ENCODE measurements at regions not wholly inside any gene's neighbourhood (a gene's known extent, or its start where the extent isn't known, plus 50 kb on each side); places are given as distances from the start of the nearest gene placed in this dataset.

GRCh38 chr5:103881560-103881959, 319.0 kb upstream of the NUDT12 start:
- Histone ChIP-seq H3K9me2 (no peaks in the 10 kb centered on the region), H2AFZ (ENCODE audit: low read depth) (no peak overlapping the region), H3K79me2 (ENCODE audit: insufficient read depth) (no peaks in the 10 kb centered on the region), H3K4me1 (ENCODE audit: control insufficient read depth in 1 of 2, insufficient read depth in 2 of 2, low read depth in 1 of 2, low read length in 1 of 2) (0 out of 4 replicates have a peak, but pooled peaks cover 0 to 2% of the 10 kb centered on the region in 2 experiments), H3K9me3 (no peaks in the 10 kb centered on the region), H3K4me2 (no peak overlapping the region), H3K9ac (no peak overlapping the region), H3K36me3 (replicated peaks in 1 of 2; ENCODE audit: control insufficient read depth in 1 of 2, insufficient read depth in 2 of 2, low read length in 1 of 2) (no peaks in the 10 kb centered on the region), H3F3A (replicated peaks; ENCODE audit: insufficient read depth) (no peaks in the 10 kb centered on the region), H3K27me3 (ENCODE audit: insufficient read depth) (no peaks in the 10 kb centered on the region), H3K4me3 (ENCODE audit: low read depth in 2 of 2, low read length in 1 of 2) (no peak overlapping the region), H4K20me1 (ENCODE audit: insufficient read depth) (no peaks in the 10 kb centered on the region), H3K27ac (ENCODE audit: low read depth in 2 of 2, low read length in 1 of 2) (no peak overlapping the region)
- ChIA-PET CTCF (no interaction called here), POLR2A (no interaction called here)
- 92% methylated on average over 1 of the region's 1 CpG for WGBS (ENCODE audit: low lambda C conversion rate)
- no peak for DNase-seq
- no peak for TF ChIP-seq FOSL2 (IDR thresholded peaks at IDR 0.05; ENCODE audit: borderline replicate concordance, low read depth)
- no peak for TF ChIP-seq GABPA (IDR thresholded peaks at IDR 0.05; ENCODE audit: low read depth)
- no peak for TF ChIP-seq FOXJ3 (CRISPR knock-in tag; IDR thresholded peaks at IDR 0.05)
- TF ChIP-seq, protein P1, sequence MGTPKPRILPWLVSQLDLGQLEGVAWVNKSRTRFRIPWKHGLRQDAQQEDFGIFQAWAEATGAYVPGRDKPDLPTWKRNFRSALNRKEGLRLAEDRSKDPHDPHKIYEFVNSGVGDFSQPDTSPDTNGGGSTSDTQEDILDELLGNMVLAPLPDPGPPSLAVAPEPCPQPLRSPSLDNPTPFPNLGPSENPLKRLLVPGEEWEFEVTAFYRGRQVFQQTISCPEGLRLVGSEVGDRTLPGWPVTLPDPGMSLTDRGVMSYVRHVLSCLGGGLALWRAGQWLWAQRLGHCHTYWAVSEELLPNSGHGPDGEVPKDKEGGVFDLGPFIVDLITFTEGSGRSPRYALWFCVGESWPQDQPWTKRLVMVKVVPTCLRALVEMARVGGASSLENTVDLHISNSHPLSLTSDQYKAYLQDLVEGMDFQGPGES (IDR thresholded peaks at IDR 0.05; ENCODE audit: low read depth, low read length) = no peak
- TF ChIP-seq NFIC (IDR thresholded peaks at IDR 0.05; ENCODE audit: borderline replicate concordance) = no peak
- TF ChIP-seq GATA2 (CRISPR knock-in tag; IDR thresholded peaks at IDR 0.05) = no peak
- no peak for TF ChIP-seq TEAD4 (IDR thresholded peaks at IDR 0.05; ENCODE audit: borderline replicate concordance, insufficient read depth)
- TF ChIP-seq USF1 (IDR thresholded peaks at IDR 0.05; ENCODE audit: borderline replicate concordance, low read depth) = no peak
- TF ChIP-seq SIN3A (IDR thresholded peaks at IDR 0.05; ENCODE audit: borderline replicate concordance, low read depth, low read length) = no peak
- TF ChIP-seq RXRA (IDR thresholded peaks at IDR 0.05; ENCODE audit: borderline replicate concordance, low read depth) = no peak
- no peak for TF ChIP-seq USF2 (IDR thresholded peaks at IDR 0.05; ENCODE audit: borderline replicate concordance, low read depth, low read length)
- no peak for TF ChIP-seq RAD21 (IDR thresholded peaks at IDR 0.05; ENCODE audit: low read length)
- TF ChIP-seq, protein P2, sequence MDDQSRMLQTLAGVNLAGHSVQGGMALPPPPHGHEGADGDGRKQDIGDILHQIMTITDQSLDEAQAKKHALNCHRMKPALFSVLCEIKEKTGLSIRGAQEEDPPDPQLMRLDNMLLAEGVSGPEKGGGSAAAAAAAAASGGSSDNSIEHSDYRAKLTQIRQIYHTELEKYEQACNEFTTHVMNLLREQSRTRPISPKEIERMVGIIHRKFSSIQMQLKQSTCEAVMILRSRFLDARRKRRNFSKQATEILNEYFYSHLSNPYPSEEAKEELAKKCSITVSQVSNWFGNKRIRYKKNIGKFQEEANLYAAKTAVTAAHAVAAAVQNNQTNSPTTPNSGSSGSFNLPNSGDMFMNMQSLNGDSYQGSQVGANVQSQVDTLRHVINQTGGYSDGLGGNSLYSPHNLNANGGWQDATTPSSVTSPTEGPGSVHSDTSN (IDR thresholded peaks at IDR 0.05) = no peak
- TF ChIP-seq RFX5 (IDR thresholded peaks at IDR 0.05; ENCODE audit: low read length) = no peak
- no peak for TF ChIP-seq TCF12 (IDR thresholded peaks at IDR 0.05)
- no peak for TF ChIP-seq EP300 (IDR thresholded peaks at IDR 0.05; ENCODE audit: borderline replicate concordance in 1 of 2, low read depth in 1 of 2, low read length in 1 of 2)
- TF ChIP-seq FOXM1 (IDR thresholded peaks at IDR 0.05; ENCODE audit: low read depth) = no peak
- no peak for TF ChIP-seq MEF2A (IDR thresholded peaks at IDR 0.05; ENCODE audit: borderline replicate concordance, low read depth)
